Stimulated activated CD8-positive, alpha-beta memory T cell treated with anti-CD3 and anti-CD28 coated beads, Interleukin-7, amount 100 ng/mL, for 1 hour (primary cell): ENCODE measurements at regions not wholly inside any gene's neighbourhood (a gene's known extent, or its start where the extent isn't known, plus 50 kb on each side); places are given as distances from the start of the nearest gene placed in this dataset.
"Not testable (repeated sequence)": the region's sequence is repeated elsewhere in the genome, so short reads cannot be mapped to it uniquely, and the experiment has no call there.

Experiments
- DNase-seq, 2 donors: peaks; one replicate each; pipeline ENCODE4 v3.0.0-alpha.2; 2020; ENCODE audit warnings: low read depth in 2 of 2

DNA sequence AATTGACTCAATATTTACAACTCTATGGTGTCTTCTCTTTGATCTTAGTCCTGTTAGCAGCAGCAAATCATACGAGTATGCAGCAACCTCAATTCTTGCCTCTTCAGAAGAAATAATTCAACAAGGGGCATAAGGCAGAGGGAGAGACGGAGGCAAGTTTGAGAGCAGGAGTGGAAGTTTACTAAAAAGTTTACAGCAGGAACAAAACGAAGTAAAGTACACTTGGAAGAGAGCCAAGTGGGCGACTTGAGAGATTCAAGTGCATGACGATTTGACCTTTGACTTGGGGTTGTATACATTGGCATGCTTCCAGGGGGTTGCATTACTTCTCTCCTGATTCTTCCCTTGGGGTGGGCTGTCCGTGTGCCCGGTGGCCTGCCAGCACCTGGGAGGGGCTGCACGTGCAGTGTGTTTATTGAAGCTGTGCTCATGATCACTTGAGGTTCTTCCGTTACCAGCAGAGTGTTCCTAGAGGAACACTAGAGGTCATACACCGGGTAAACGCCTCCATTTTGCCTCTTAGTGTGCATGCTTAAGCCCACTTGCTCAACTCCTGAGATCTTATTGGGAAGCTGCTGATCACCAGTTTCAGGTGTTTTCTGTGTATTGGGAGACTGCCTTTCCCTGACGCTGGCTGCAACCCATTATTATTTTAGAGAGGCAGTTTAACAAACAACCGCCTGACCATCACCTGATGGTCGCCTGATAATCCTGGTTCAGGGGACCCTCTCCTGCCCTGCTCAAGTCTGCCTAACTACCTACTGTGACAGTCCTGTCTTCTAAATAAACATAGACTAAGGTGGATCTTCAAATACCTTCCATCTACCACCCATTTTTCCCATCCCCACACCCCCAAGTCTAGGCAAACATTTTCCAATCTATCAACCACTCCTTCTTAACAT is 172.4 kb upstream of the MYLIP start:
- no peak for DNase-seq

DNA sequence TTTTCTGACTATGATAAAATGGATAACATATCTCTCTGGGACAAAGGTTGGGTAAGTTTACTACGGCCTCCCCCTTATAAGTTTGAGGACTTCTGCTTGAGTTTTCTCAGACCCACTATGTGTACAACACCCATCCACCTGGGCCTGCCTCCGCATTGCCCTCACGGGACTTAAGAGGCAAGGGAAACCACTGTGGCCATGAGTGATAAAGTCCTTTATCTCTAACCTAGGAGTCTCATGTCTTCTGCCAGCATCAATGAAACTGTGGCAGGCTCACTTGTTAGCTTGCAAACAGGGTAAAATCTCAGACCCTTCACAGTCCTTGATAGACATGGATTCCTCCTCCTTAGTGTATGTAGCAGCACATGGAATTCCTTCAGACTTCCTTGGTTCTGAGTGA is 173.4 kb upstream of the MYLIP start:
- no peak for DNase-seq

DNA sequence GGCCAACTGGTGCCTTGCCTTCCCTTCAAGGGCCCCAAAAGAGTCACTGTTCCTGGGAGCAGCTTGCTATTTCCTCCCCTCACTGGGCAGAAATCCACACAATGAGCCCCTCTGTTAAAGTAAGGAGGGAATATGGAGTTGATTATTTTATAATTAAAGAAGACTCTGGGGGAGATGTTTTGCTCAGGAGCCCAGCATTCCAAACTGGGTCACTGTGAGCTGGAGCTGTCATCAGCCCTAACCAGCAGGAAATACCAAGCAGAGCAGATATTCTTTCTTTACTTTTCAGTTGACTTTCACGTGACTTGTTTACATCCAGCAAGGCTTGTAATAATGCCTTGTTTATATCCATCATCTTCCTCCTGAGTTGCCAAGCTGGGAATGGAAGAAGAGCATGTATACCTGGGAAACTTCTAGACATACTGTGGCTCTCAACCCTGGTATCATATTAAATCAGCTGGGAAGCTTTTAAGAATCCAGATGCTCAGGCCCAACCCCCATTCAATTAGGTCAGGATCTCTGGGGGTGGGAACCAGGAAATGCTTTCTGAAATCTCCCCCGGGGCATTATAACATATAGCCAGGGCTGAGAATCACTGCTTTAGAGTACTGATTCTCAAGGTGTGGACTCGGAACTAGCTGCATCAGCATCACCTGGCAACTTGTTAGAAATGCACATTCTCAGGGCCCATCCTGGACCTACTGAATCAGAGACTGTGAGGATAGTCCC is 175.6 kb upstream of the MYLIP start:
- no peak for DNase-seq

DNA sequence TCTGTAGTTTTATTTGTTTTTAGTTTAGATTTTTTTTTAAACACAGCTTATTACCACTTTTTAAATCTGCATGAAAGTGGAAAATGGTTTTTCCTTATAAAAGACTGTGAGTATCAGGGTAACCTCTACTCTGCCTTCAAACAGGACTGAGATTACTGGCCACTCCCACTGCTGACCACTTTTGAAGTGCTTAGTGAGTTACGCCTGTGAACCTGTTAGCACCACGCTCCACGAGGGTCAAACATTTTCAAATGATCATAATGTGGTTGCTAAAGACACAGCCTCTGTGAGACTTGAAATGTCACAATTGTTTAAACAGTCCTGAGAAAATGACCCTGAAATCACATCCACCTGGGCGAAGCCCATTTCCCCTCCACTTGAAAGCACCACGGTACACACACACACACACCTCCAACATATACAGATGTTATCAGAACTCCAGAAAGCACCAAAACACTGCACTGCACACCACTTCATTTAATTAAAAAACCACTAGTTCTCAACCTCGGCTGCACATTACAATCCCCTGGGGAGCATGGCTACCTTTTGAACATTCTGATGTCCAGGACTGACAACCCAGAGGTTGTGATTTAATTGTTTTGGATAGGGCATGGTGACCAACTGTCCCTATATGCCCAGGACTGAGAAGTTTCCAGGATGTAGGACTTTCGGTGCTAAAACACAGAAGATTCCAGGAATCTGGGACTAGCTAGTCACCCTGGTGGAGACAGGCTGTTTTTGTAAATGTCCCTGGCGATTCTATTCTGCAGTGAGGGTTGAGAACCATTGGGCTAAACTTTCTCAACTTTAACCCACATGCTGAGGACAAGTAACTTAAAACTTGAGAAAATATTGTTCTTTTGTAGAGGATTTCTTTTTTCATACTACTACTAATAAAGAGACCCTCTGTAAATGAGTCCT is 176.4 kb upstream of the MYLIP start:
- no peak for DNase-seq

DNA sequence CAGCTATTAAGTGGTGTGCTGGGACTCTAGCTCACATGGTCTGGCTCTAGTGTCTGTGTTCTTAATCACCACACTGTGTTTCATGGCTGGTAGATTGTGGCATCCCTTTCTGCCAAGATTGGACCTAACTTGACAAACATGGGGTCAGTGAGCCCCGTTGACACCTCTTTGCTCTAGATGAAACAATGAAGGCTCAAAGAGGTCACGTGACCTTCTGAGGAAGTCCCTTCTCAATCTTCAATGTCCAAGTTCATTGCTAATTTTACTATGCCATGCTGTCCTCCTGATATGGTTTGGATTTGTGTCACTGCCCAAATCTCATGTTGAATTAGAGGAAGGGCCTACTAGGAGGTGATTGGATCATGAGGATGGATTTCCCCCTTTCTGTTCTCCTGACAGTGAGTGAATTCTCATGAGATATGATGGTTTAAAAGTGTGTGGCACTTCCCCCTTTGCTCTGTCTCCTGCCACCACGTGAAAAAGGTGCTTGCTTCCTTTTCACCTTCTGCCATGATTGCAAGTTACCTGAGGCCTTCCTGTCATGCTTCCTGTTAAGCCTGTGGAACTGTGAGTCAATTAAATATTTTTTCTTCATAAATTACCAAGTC is 177.8 kb upstream of the MYLIP start:
- no peak for DNase-seq

DNA sequence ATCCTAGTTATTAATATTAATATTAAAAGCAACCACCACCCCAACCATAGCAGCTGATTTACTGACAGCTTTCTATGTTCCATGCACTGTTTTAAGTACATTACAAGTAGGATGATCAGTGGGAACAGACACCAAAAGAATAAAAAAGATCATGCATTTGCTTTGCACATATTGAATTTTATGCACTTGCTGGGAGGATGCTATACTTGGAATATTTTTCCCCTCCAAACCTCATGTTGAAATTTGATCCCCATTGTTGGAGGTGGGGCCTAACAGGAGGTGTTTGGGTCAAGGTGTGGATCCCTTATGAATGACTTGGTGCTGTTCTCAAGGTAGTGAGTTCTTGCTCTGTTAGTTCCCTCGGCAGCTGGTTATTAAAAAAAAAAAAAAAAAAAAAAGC is 178.9 kb upstream of the MYLIP start:
- DNase-seq: no peak

DNA sequence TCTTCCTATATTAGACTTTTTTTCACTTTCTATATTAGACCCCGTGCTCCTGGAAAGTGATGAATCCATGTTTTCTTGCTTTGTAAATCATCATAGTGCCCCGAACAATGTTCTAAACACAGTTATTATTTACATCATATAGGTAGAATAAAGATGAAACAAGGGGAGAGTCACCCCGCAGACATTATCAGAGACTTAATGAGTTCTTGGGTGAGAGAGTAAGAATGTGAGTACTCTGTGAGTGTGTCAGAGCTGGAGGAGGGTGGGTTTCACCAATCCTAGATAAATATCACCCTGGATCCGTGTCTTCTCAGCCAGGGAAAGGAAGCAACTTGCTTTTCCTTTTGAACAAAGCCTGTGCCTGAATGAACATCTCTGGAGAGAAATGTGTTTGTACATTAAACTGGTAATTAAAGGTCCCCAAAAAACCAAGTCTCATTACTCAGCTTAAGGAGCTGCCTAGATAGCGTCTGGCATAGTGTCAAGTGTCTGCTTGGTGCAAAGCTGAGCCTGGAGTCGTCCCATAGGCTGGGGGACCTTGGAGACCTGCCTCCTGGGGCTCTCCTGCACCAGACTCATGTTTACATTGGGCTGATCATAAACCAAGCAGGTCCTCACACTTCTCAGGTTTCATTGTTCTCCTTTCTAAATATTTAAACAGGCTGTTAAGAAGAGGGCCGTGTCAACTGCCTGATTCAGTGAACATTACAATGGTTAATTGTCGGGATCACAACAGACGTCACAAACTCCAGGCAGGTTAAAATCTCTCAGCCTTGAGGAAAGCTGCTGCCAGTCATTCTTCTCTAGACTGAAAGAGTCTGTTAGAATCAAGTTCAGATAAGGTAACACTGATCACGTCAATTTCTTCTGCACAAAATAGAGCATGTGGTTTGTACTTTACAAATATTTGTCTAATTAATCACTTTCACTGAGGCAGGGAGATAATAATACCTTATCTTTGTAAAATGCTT is 179.7 kb upstream of the MYLIP start:
- no peak for DNase-seq

DNA sequence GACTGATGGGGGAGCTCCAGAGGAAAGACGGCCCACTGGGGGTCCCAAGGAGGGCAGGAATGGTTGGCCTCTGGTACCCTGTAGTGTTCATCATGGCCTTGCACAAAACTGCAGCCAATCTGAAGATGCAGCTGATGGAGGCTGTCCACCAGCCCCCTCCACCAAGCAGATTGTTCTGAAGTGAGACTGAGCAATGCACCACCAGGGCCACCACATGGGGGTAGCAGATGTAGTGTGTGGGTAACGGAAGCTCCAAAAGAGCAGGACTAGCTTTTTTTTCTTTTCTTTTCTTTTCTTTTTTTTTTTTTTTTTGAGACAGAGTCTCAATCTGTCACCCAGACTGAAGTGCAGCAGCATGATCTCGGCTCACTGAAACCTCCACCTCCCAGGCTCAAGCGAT is 181.0 kb upstream of the MYLIP start:
- DNase-seq: no peak

DNA sequence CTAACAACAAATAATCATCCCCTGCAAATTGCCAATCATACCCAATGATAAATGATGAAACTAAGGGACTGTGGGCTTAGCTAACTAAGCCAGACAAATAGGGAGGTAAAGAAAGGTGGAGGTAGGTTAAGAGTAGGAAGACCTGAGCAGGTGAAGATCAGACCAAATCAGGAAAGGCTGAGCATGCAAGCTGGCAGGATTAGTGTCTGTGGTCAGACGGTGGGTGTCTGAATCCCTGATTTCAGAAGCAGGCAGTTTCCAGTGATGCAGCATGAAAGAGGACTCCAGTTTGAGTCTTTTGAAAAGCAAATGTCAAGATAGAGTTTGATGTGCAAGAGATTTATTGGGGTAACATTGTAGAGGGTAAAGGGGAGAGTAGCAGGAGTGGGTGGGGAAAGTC is 181.4 kb upstream of the MYLIP start:
- DNase-seq: no peak

DNA sequence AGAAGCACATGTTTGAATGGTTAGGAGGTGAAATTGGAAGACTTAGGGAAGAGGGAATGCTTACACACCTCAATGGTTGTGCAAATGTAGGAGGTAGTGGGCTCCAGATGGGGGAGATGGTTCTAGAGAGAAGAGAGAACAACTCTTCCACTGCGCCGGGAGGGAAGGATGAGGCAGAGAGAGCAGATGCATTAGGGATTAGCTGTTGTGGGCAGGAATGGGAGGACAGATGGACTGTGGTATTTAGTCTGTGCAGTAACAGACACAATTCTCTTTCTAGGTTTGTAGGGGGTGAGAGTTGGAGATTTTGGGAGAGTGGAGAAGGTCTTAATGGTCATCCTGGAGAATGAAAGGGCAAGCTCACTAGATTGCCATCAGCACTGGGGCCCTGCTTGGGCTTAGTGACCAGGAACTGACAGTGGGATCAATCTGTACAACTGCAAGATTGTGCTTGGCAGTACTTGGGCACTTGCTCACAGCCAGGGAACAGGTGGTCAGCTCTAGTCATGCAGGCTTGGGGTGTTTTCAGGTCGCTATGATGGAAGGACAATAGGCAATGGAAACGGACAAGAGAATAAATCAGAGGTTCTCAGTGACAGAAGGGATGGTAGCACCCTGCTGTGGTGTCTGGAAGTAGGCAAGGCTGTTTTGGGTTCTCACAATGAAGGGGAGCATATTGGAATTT is 182.0 kb upstream of the MYLIP start:
- DNase-seq: no peak

DNA sequence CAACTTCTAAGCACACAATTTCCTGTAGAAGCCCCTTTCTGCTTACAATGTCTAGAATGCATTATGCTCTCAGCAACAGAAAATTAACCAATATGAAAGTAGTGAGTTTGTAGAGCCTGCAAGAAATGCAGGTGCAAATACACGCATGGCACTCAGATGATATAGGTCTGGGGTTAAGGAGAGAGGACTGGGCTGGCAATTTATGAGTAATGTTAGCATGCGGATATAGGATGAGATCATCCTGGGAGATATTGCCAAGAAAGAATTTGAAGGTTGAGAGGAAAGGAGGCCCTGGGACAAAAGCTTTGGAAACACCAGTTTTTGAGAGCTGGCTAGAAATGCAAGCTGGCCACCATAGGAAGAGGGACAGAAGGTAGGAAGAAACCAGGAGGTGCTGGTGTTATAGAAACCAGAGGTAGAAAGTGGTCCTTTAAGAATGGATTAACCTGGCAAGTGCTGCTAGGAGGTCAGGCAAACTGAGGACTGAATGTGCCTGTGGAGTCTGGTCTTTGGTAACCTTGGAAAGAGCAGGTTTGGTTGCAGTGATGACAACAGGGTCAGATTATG is 183.2 kb upstream of the MYLIP start:
- DNase-seq: no peak

DNA sequence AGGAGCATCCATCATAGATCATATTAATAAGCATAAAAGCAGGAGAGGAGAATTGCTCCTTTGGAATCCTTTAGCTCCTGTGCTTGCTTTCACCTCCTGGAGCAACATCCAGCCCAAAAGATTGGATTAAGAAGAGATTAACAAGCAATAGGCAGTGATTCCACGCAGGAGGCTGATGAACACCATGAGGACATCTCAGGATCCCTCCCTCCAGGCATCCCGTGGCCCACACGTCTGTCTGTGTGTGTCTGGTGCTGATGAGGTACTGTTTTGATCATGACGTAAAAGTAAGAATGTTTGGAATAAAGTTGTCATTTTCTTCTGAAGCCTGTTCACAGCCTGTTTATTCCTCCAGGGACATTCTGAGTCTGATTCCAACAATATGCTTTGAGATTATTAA is 185.5 kb upstream of the MYLIP start:
- DNase-seq: no peak

DNA sequence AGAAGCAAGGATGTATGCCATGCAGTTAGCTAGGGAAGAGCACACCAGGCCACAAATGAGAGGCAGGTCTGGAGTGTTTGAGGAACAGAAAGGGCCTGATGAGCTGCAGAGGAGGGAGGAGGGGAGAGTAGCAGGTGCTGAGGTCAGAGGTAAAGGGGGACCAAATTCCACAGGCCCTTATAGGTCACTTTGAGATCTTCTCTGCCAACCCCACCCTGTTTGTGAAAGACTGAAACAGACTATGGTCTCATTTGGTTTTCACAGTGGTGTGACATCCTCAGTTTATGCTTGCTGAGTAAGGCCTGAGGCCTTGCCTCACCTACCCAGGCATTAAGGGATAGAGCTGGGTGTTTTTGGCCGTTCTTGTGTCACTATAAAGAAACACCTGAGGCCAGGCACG is 187.7 kb upstream of the MYLIP start:
- DNase-seq: no peak

DNA sequence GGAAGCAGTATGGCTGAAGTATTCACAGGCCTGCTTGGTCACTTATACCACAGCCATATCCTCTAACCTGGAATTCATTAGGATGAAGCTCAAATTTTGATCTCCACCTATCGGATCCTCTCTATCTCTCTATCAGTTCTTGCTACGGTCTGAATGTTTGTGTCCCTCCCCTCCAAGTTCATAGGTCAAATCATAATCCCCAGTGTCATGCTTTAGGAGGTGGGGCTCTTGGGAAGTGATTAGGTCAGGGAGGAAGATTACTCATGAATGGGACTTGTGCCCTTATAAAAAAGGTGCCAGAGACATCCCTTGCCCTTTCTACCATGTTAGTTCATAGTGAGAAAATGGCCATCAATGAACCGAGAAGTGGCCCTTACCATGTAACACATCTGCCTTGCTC is 190.8 kb upstream of the MYLIP start:
- no peak for DNase-seq

DNA sequence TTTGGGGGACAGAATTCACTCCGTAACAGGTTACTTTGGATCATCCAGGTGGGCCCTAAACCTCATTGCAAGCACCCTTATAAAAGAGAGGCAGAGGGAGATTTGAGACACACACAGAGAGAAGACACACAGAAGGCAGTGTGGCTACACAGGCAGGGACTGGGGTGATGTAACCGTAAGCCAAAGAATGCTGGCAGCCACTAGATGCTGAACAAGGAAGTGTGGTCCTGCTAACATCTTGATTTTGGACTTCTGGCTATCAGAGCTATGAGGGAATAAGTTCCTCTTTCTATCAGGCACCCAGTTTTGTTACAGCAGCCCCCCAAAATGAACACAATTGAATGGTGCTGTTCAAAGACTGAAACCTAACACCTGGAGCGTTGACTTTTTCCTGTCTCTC is 191.3 kb upstream of the MYLIP start:
- DNase-seq: no peak

DNA sequence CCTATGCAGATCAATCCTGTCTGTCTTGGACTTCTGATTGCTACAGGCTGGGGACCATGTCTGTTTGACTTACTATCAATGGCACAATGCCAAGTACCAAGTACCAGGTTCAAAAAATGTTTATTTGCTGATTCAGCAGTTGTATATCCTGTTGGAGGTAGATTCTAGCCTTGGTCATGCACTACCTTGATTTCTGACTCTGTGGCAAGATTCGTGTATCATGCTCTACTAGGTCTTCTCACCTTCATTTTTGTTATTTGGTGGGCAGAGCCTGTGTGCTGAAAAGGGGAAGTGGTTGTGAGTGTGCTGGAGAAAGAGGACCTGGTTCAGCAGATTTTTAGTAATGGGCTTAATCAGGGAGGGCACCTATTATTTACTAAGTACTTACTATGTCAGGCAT is 192.4 kb upstream of the MYLIP start:
- DNase-seq: no peak

DNA sequence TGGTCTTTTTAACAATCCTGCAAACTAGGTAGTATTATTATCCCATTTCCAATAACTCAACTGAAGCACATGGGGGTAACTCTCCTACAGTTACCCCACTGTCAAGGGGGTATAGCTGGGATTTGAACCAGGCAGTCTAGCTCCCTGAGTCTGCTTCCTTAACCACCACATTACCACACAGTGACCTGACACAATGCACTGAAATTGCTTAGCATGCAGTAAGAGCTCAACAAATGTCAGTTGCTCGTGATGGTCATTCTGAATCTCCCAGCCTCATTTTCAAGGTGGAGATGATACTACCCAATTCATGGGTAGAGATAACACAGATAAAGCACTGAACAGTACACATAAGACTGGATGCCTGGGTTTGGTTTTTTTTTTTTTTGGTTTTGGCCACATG is 193.2 kb upstream of the MYLIP start:
- DNase-seq: no peak

DNA sequence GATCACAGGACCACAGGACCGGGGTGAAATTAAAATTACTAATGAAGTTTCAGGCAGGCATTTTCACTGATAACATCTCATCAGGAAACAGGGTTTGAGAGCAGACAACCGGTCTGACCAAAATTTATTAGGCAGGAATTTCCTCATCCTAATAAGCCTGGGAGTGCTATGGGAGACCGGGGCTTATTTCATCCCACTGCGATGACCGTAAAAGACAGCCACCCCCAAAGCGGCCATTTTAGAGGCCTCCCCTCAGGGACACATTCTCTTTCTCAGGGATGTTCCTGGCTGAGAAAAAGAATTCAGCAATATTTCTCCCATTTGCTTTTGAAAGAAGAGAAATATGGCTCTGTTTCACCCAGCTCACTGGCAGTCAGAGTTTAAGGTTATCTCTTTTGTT is 197.2 kb upstream of the MYLIP start:
- DNase-seq: not testable (repeated sequence)

DNA sequence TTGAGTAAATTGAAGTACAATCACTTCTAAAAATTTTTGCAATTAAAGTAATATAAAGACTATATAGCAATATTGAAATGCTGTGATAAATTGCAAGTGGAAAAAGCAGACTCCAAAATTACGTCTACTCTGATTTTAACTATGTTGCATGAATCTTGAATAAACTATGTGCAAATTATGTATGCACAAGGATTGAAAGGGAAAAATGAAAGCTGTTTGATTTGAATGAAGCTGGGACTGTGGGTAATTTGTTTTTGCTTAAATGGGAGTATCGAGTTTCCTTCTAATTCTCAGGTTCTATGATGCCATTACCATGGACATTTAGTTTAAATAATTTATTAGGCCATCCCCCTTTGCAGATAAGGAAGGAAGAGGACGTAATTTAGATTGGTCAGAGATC is 198.7 kb upstream of the MYLIP start:
- no peak for DNase-seq

DNA sequence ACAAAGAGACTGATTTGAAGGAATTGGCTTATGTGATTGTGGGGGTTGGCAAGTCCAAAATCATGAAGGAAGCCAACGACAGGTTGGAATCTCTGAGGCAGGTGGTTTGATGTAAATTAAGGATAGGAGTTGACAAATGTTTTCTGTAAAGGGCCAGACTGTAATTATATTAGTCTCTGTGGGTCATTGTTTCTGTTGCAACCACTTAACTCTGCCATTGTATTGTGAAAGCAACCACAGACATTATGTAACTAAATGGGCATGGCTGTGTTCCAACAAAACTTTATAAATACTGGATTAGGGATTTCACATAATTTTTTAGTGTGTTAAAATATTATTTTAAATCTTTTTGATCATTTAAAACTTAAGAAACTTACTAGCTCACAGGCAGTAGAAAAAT is 199.2 kb upstream of the MYLIP start:
- DNase-seq: no peak
